GM12873 (cell line): ENCODE measurements at regions not wholly inside any gene's neighbourhood (a gene's known extent, or its start where the extent isn't known, plus 50 kb on each side); places are given as distances from the start of the nearest gene placed in this dataset.

Experiments used
- TF ChIP-seq, protein P1 (sequence below): IDR thresholded peaks from 2 replicates; pipeline ENCODE4 v1.5.1; 2012; ENCODE audit warnings: low read depth, mild to moderate bottlenecking, moderate library complexity, low read length, control low read depth; ENCODE audit not compliant: insufficient read depth; ENCODE audit errors: missing control alignments

DNA sequence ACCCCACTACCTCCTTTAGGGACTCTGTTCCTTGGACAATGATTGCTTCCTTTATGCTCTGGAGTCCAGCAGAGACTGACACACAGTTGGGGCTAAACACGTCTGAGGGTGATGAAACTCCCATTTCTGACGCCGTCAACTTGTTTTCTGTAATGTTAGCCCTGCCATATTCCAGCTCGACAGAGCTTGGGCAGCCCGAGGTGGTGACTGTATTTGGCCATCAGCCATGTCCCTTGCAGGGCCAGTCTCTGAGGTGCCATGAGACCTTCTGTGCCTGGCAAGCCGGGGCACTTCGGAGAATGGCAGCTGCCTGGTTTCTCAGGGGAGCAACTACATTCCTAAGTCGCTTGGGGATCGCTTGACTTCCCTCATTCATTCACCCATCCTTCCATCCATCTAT lies 278.9 kb upstream of the TNRC6C start:
- TF ChIP-seq, protein P1, sequence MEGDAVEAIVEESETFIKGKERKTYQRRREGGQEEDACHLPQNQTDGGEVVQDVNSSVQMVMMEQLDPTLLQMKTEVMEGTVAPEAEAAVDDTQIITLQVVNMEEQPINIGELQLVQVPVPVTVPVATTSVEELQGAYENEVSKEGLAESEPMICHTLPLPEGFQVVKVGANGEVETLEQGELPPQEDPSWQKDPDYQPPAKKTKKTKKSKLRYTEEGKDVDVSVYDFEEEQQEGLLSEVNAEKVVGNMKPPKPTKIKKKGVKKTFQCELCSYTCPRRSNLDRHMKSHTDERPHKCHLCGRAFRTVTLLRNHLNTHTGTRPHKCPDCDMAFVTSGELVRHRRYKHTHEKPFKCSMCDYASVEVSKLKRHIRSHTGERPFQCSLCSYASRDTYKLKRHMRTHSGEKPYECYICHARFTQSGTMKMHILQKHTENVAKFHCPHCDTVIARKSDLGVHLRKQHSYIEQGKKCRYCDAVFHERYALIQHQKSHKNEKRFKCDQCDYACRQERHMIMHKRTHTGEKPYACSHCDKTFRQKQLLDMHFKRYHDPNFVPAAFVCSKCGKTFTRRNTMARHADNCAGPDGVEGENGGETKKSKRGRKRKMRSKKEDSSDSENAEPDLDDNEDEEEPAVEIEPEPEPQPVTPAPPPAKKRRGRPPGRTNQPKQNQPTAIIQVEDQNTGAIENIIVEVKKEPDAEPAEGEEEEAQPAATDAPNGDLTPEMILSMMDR, result no peak

DNA sequence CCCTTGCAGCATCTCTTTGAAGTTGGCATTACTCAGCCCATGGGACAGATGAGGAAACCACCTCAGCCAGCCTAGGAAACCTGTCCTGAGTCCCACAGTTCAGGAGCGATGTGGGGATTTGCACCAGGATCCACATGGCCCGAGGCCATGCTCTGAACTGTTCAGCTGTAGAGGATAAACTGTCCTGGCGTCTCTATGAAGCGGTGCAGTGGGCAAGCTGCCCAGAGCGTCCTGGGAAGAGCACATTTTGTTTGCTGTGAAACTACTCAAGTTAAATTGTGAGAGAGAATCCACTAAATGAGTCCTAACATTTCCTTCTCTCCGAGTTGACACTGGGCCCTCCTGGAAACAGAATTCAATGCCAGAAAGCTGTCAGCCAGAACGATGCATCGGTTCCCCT lies 276.6 kb upstream of the TNRC6C start:
- TF ChIP-seq, protein P1, result no peak

DNA sequence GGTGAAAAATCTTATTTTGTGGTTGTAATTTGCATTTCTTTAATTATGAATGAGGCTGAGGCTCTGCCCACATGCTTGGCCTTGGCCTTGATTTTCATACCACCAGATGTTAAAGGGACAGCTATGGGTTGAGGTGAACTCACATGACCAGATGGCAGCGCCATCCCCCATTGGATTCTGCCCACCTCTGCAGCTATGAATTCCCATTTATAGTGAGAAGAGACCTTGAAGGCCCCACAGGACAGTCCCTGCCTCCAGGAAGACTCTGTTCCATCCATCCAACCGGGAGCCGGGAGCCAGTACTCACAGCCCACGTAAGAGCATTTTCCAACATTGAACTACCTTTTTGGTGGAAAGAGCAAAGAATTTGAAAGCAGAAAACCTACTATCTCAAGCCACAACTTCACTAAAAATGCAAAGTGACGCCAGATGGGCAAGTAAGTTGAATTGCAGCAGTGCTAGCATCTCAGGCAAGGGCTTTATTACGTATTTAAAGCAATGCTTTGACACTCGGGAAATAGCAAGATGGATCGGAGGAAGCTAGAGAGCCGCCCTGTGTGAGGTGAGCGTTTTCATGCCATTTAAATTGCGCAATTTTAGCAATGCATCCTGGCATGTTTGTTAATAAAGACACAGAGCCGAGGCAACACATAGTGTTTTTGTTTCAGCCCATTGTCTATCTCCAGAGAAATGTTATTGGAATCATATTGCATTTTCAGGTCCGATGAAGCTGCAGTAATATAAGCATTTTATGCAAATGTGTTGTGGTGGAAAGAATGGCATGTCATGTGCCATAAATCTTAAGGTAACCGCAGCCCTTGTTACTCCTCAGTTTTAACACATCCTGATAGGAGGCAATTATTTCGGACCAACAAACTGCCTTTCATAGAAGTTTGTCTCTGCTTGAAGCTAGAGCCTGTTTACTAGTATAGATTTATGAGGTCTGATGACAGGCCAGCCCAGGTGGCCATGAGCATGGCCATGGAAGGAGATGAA lies 273.4 kb upstream of the TNRC6C start:
- TF ChIP-seq, protein P1, result no peak

DNA sequence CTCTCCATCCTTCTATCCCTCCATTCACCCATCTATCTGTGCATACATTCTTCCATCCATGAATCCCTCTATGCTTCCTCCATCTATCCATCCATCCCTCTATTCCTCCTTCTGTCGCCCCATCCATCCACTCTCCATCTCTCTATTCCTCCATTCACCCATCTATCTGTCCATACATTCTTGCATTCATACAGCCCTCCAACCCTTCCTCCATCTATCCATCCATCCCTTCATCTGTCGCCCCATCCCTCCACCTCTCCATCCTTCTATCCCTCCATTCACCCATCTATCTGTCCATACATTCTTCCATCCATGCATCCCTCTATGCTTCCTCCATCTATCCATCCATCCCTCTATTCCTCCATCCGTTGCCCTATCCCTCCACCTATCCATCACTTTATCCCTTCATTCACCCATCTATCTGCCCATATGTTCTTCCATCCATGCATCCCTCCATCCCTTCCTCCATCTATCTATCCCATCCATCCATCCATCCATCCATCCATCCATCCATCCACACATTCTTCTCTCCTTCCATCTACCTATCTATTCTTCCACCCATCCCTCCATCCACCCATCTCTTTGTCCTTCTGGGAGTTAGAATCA lies 272.5 kb upstream of the TNRC6C start:
- TF ChIP-seq, protein P1, result no peak

DNA sequence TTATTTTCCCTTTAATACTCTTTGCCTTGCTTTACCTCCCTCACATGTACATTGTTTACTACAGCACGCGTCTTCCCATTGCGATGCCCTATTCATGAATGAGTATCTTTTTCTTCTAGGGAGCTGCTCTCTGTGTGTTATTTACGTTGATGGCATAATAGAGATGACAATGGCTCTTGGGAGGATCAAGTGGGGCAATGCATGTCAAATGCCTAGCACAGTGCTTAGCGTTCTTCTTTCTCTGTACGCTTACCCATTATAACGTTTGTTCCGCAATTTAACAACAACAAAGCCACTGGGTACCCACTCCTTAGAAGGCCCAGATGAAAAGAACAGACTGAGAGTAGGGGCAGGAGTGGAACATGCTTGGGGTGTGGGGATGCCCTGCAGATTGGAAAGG lies 271.6 kb upstream of the TNRC6C start:
- TF ChIP-seq, protein P1, result no peak

DNA sequence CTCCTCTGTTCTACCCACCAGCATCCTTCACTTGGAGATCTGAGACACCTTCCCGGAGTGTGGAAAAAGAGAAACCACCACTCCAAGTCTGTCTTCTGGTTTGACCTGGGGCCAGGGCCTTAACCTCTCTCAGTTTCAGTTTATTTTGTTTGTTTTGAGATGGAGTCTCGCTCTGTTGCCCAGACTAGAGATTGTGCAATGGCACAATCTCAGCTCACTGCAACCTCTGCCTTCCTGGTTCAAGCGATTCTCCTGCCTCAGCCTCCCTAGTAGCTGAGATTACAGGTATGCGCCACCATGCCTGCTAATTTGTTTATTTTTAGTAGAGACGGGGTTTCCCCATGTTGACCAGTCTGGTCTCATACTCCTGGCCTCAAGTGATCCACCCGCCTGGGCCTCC lies 271.1 kb upstream of the TNRC6C start:
- TF ChIP-seq, protein P1, result no peak

DNA sequence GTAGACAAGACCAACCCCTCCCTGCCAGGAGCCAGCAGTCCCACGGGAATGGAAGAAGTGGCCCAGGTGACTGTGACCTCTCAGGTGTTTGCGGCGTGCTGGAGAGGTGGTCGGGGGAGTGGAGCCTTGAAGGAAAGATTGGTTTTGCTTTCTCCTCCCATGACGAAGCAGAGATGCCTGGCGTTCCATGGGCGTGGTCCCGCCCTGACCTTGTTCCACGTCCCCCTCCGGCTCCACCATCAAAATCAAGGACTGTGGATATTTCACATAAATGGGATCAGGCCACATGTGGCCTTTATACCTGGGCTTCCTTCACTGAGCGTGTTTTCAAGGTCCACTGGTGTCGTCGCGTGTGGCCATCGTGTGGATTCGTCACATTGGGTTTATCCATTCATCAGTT lies 270.6 kb upstream of the TNRC6C start:
- TF ChIP-seq, protein P1, result no peak
